H1 (cell line): ENCODE measurements at regions not wholly inside any gene's neighbourhood (a gene's known extent, or its start where the extent isn't known, plus 50 kb on each side); places are given as distances from the start of the nearest gene placed in this dataset.

ENCODE experiments used
- ATF2 ChIP-seq: IDR thresholded peaks from 2 replicates; pipeline ENCODE4 v1.6.1; 2012; ENCODE audit warnings: low read length, inconsistent platforms
- CHD7 ChIP-seq: fragments of 300-600 bp; sonication (generic); IDR thresholded peaks from 2 replicates; pipeline ENCODE4 v1.7.1; 2012; ENCODE audit warnings: low read length, moderate library complexity, mild to moderate bottlenecking, inconsistent platforms; ENCODE audit not compliant: insufficient replicate concordance
- EGR1 ChIP-seq: IDR thresholded peaks from 2 replicates; pipeline ENCODE4 v1.6.1; 2011; ENCODE audit warnings: low read depth, low read length, borderline replicate concordance
- NRF1 ChIP-seq: IDR thresholded peaks from 2 replicates; pipeline ENCODE4 v1.6.1; 2011; ENCODE audit warnings: mild to moderate bottlenecking, low read depth, low read length, improper control_type of control experiment
- RAD21 ChIP-seq, 2 experiments: IDR thresholded peaks in 1 of 2; conservative IDR thresholded peaks in 1 of 2; 2 replicates each; pipeline ENCODE4 v1.6.1; 2011; ENCODE audit warnings: low read depth in 2 of 2, low read length in 2 of 2, improper control_type of control experiment in 1 of 2, inconsistent platforms in 1 of 2, mild to moderate bottlenecking in 1 of 2, moderate library complexity in 1 of 2
- SIX5 ChIP-seq: IDR thresholded peaks from 2 replicates; pipeline ENCODE4 v1.6.1; 2011; ENCODE audit warnings: mild to moderate bottlenecking, low read depth, low read length
- SRF ChIP-seq: IDR thresholded peaks from 2 replicates; pipeline ENCODE4 v1.6.1; 2011; ENCODE audit warnings: mild to moderate bottlenecking, low read depth, low read length, moderate library complexity
- TEAD4 ChIP-seq: IDR thresholded peaks from 2 replicates; pipeline ENCODE4 v1.6.1; 2012; ENCODE audit warnings: low read depth, low read length, inconsistent platforms, mixed read lengths
- YY1 ChIP-seq: IDR thresholded peaks from 2 replicates; pipeline ENCODE4 v1.6.1; 2011; ENCODE audit warnings: low read depth, mild to moderate bottlenecking, low read length

- TF ChIP-seq CHD7 (peak; percentile 80), SRF (no peak), NRF1 (no peak), EGR1 (peak; percentile 46; the same call in 1 of the 2 replicates), SIX5 (no peak), TEAD4 (peak; percentile 68), YY1 (peak; percentile 72), ATF2 (peak; percentile 89), RAD21 (IDR thresholded peaks at IDR 0.05 in 1 of 2, conservative IDR thresholded peaks at IDR 0.05 in 1 of 2; ENCODE audit: low read depth in 2 of 2, low read length in 2 of 2) (no peak)
Observed at GRCh38 chr2:148577845-148578492, 66.6 kb upstream of the EPC2 start (continued).
